CD4-positive, alpha-beta T cell treated with Interleukin-6 at 100 ng/mL for 8 hours (primary cell): ENCODE measurements at regions not wholly inside any gene's neighbourhood (a gene's known extent, or its start where the extent isn't known, plus 50 kb on each side); places are given as distances from the start of the nearest gene placed in this dataset.
"Not testable (repeated sequence)": the region's sequence is repeated elsewhere in the genome, so short reads cannot be mapped to it uniquely, and the experiment has no call there.

Experiments
- DNase-seq: peaks from one replicate; pipeline ENCODE4 v3.0.0-alpha.2; 2020; ENCODE audit warnings: mixed read lengths, low spot score

GRCh38 chr18:73101491-73101890 lies 233.7 kb upstream of the NETO1 start:
- not testable (repeated sequence) for DNase-seq

DNA sequence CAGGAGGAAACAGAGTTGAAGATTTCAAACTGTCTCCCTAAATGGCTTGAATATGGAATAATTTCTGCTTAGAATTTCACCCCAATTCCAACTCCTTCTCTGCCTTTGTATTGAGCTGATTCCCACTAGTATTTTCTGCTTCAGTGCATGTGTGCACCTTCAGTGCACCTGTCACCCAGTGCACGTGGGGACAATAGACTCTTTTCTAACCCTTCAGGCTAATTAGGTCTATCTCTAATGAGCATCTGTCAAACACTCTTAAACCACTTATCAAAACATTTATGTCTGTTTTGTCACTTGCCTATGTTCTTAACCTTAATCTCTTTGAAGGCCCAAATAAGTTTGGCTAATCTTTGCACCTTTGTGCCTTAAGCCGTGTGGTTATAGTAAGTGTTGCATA lies 232.0 kb upstream of the NETO1 start:
- DNase-seq, result no peak

DNA sequence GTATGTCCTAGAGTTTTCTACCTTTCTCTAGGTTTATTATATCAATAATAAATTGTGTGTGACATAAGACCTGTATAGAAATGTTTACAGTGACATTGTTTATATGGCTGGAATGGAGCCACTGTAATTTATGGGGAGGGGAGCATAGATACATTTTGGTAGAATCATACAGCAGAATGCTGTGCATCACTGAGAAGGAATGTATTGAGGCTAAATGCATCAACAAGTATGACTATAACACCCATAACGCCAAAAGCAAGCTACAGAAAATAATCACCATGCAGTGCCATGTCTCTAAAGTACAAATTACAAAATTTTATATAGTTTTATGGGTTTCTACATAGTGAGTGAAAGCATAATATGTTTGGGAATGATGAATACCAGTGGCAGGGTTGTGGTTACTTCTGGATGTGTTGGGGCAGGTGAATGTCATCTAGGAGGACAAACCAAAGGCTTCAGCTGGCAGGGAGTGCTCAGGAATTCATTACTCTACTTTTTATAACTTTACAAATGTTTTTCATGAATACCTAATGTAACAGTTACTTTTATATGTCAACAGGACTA lies 226.0 kb upstream of the NETO1 start:
- no peak for DNase-seq

DNA sequence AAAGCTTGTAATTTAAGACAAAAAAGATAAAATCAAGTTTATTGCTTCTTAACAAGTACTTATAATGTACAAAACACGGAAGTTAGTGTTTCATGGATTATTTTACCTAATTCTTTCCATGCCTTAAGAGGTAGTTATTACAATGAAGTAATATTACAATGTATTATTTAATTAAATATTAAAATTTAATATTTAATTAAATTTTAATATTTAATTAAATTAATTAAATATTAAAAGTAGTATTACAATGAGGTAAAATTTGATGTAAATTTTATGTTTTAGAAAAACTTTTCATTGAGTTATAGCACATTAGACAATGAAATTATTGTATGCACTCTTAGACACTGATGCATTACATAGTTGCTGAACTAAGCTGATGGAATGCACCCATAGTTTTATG lies 220.7 kb upstream of the NETO1 start:
- no peak for DNase-seq

GRCh38 chr18:73087282-73087977 lies 219.6 kb upstream of the NETO1 start:
- no peak for DNase-seq

DNA sequence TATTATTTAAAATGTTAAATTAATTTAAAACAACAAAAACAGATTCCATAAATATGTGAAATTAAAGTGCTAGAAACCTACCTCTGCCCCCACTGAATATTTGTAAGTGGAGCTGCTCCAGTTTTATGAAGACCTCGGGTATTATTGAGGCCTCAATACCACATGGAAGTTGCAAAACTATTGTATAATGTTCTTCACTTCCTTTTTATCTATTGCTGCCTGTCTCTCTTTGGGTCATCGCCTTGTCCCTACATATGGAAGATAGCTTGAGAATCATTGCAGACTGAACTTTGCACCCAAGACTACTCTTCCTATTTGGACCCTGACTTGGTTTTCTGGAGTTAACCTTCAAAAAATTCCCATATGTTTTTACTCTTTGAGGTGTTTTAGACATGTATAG lies 212.1 kb upstream of the NETO1 start:
- no peak for DNase-seq

- DNase-seq, result no peak
These were observed 193.0 kb upstream of the NETO1 start for GRCh38 chr18:73060666-73061288.

- DNase-seq, result no peak
These were observed 191.5 kb upstream of the NETO1 start for GRCh38 chr18:73059280-73059679.

- DNase-seq, result no peak
These were observed 179.9 kb upstream of the NETO1 start for GRCh38 chr18:73047688-73048087.

GRCh38 chr18:73045037-73045436 lies 177.2 kb upstream of the NETO1 start:
- DNase-seq, result no peak

- DNase-seq, result no peak
These were observed 175.8 kb upstream of the NETO1 start for GRCh38 chr18:73043611-73044010.

- DNase-seq, result no peak
These were observed 175.4 kb upstream of the NETO1 start for GRCh38 chr18:73043211-73043610.

- no peak for DNase-seq
These were observed 172.5 kb upstream of the NETO1 start for GRCh38 chr18:73040247-73040646.

GRCh38 chr18:73038336-73038735 lies 170.5 kb upstream of the NETO1 start:
- no peak for DNase-seq

DNA sequence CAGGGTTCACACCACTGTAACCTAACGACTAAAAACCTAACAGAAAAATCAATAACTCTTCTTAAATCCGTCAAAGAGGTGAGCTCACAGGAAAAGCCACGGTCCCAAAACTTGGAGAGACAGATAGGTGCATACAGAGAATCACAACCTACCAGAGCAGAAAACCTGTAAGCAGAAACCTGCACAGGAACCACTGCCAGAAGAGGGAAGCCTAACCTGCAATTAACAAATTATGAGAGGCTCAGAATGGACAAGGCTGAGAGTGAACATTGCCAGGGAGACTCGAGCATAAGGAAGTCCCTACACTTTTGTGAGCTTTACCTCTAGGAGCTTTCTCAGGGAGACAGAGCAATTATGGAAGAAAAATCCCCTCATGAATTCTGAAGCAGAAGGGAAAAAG lies 156.2 kb upstream of the NETO1 start:
- no peak for DNase-seq

DNA sequence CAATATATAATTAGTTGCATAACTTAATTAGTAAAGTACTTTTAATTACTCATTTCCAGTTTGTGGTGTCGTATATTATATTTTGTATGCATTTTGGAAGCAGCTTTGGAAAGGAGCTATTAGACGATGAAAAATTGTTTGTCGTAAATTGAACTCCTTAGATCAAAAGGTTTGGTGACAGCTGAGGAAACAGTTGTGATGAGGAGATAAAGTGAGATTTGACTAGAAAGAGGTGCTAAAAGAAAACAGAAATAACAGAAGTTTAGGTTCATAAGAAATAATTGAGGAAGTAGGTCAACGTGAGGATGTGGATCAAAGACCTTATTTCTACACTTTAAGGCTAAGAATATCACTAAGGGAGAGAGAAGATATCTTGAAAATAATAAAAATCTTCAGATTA lies 141.9 kb upstream of the NETO1 start:
- no peak for DNase-seq

DNA sequence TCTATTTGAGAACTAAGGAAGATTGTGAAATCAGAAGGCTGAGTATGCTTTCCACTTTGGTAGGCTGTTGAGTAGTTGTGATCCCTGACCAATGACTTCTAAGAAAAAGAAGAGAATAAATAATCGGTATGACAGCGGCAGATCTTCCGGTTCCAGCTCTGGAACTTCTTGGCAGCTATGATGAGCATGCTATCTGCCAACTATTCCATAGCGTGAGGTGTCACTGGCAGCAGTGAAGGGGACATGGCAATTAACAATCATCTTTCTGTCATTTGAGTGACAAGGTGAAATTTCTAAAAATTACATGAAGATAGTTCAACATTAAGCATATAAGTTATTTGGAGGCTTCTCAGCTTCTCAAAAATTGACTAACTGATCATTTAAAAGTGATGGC lies 140.1 kb upstream of the NETO1 start:
- no peak for DNase-seq

GRCh38 chr18:73007195-73007914 lies 139.6 kb upstream of the NETO1 start:
- no peak for DNase-seq

DNA sequence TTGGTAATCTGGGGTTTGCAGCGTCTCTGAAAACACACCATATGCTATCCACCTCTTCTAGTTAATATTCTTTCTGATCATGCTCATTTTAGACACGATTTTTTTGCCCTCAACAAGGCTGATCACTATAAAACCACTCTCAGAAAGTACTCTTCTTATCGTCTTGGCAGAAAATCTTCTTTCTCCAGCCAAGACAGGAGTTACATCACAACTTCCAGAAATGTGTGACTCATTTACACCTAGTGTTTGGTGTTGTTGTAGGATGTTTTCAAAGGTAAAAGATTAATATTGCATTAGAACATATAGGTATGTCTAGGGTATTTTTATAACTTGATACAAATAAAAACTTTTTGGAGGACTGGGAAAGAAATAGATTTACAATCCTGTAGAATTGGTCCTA lies 138.5 kb upstream of the NETO1 start:
- no peak for DNase-seq

GRCh38 chr18:73004260-73004659 lies 136.5 kb upstream of the NETO1 start:
- DNase-seq, result no peak

- DNase-seq, result no peak
These were observed 132.3 kb upstream of the NETO1 start for GRCh38 chr18:72999971-73000607.

GRCh38 chr18:72995558-72995957 lies 127.8 kb upstream of the NETO1 start:
- no peak for DNase-seq

GRCh38 chr18:72993250-72993649 lies 125.5 kb upstream of the NETO1 start:
- no peak for DNase-seq
